Mucosa of rectum (tissue), 2 donors: ENCODE measurements at regions not wholly inside any gene's neighbourhood (a gene's known extent, or its start where the extent isn't known, plus 50 kb on each side); places are given as distances from the start of the nearest gene placed in this dataset.

Experiments used
- H3K27ac ChIP-seq, 2 donors: one replicate each; pipeline ENCODE4 v1.7.0; 2013; ENCODE audit warnings: inconsistent platforms in 2 of 2, low read depth in 2 of 2, low read length in 2 of 2
- H3K27me3 ChIP-seq, 2 donors: one replicate each; pipeline ENCODE4 v1.7.0; 2013; ENCODE audit warnings: low read length in 2 of 2; ENCODE audit not compliant: control insufficient read depth in 2 of 2, insufficient read depth in 2 of 2
- H3K36me3 ChIP-seq, 2 donors: one replicate each; pipeline ENCODE4 v1.7.0; 2013; ENCODE audit warnings: low read length in 2 of 2; ENCODE audit not compliant: control insufficient read depth in 2 of 2, insufficient read depth in 2 of 2
- H3K4me1 ChIP-seq, 2 donors: one replicate each; pipeline ENCODE4 v1.7.0; 2013; ENCODE audit warnings: low read length in 2 of 2, mild to moderate bottlenecking in 1 of 2; ENCODE audit not compliant: control insufficient read depth in 2 of 2, insufficient read depth in 2 of 2
- H3K4me3 ChIP-seq, 2 donors: one replicate each; pipeline ENCODE4 v1.7.0; 2013; ENCODE audit warnings: low read length in 2 of 2
- H3K9ac ChIP-seq, 2 donors: one replicate each; pipeline ENCODE4 v1.7.0; 2013; ENCODE audit warnings: low read length in 2 of 2, low read depth in 1 of 2, mild to moderate bottlenecking in 1 of 2
- H3K9me3 ChIP-seq, 2 donors: one replicate each; pipeline ENCODE4 v1.7.0; 2013; ENCODE audit warnings: low read length in 2 of 2; ENCODE audit not compliant: control insufficient read depth in 2 of 2
- donor health status: healthy.
- donor health status: Normal muscosa, but diverticular disease.

GRCh38 chr12:89793946-89794345, 85.3 kb upstream of the ATP2B1 start:
- Histone ChIP-seq H3K36me3 (no peaks in the 10 kb centered on the region), H3K9me3 (no peaks in the 10 kb centered on the region), H3K4me1 (no peaks in the 10 kb centered on the region), H3K4me3 (no peak overlapping the region), H3K27me3 (no peaks in the 10 kb centered on the region), H3K27ac (no peak overlapping the region), H3K9ac (no peak overlapping the region)

GRCh38 chr12:89791286-89791685, 82.6 kb upstream of the ATP2B1 start:
- Histone ChIP-seq H3K4me3 (no peak overlapping the region), H3K27me3 (no peaks in the 10 kb centered on the region), H3K4me1 (no peaks in the 10 kb centered on the region), H3K36me3 (no peaks in the 10 kb centered on the region), H3K27ac (no peak overlapping the region), H3K9ac (no peak overlapping the region), H3K9me3 (peaks cover 0 to 3% of the 10 kb centered on the region in 2 donors)

- Histone ChIP-seq H3K36me3 (no peaks in the 10 kb centered on the region), H3K9ac (no peak overlapping the region), H3K27ac (no peak overlapping the region), H3K4me3 (peak overlapping the region in 1 of 2 donors; percentile 7), H3K27me3 (no peaks in the 10 kb centered on the region), H3K9me3 (peaks cover 0 to 3% of the 10 kb centered on the region in 2 donors), H3K4me1 (no peaks in the 10 kb centered on the region)
These were observed 81.2 kb upstream of the ATP2B1 start for GRCh38 chr12:89789862-89790261.

GRCh38 chr12:89787763-89788162, 79.1 kb upstream of the ATP2B1 start:
- H3K4me1 ChIP-seq, result peaks cover 0 to 5% of the 10 kb centered on the region in 2 donors
- H3K27me3 ChIP-seq, result no peaks in the 10 kb centered on the region
- no peak overlapping the region for H3K27ac ChIP-seq
- peaks cover 0 to 3% of the 10 kb centered on the region in 2 donors for H3K9me3 ChIP-seq
- no peak overlapping the region for H3K4me3 ChIP-seq
- H3K9ac ChIP-seq, result no peak overlapping the region
- no peaks in the 10 kb centered on the region for H3K36me3 ChIP-seq

- no peak overlapping the region for H3K27ac ChIP-seq
- no peaks in the 10 kb centered on the region for H3K27me3 ChIP-seq
- H3K4me3 ChIP-seq, result no peak overlapping the region
- peaks cover 0 to 5% of the 10 kb centered on the region in 2 donors for H3K4me1 ChIP-seq
- no peak overlapping the region for H3K9ac ChIP-seq
- H3K9me3 ChIP-seq, result peaks cover 0 to 3% of the 10 kb centered on the region in 2 donors
- H3K36me3 ChIP-seq, result no peaks in the 10 kb centered on the region
These were observed 77.7 kb upstream of the ATP2B1 start for GRCh38 chr12:89786177-89786810.

GRCh38 chr12:89783359-89784060, 74.9 kb upstream of the ATP2B1 start:
- peak overlapping the region; percentile 16 to 20 for H3K27ac ChIP-seq
- H3K27me3 ChIP-seq, result no peaks in the 10 kb centered on the region
- no peak overlapping the region for H3K4me3 ChIP-seq
- peaks cover 0 to 5% of the 10 kb centered on the region in 2 donors for H3K4me1 ChIP-seq
- no peak overlapping the region for H3K9ac ChIP-seq
- no peaks in the 10 kb centered on the region for H3K36me3 ChIP-seq
- peaks cover 0 to 3% of the 10 kb centered on the region in 2 donors for H3K9me3 ChIP-seq

GRCh38 chr12:89782807-89783206, 74.2 kb upstream of the ATP2B1 start:
- Histone ChIP-seq H3K4me3 (no peak overlapping the region), H3K27me3 (no peaks in the 10 kb centered on the region), H3K36me3 (no peaks in the 10 kb centered on the region), H3K9me3 (peaks cover 0 to 3% of the 10 kb centered on the region in 2 donors), H3K27ac (no peak overlapping the region), H3K4me1 (peaks cover 0 to 5% of the 10 kb centered on the region in 2 donors), H3K9ac (no peak overlapping the region)

- Histone ChIP-seq H3K27me3 (no peaks in the 10 kb centered on the region), H3K4me1 (peaks cover 0 to 5% of the 10 kb centered on the region in 2 donors), H3K27ac (no peak overlapping the region), H3K9ac (no peak overlapping the region), H3K9me3 (peaks cover 0 to 3% of the 10 kb centered on the region in 2 donors), H3K4me3 (no peak overlapping the region), H3K36me3 (no peaks in the 10 kb centered on the region)
These were observed 73.4 kb upstream of the ATP2B1 start for GRCh38 chr12:89781946-89782550.

- H3K9me3 ChIP-seq, result no peaks in the 10 kb centered on the region
- no peak overlapping the region for H3K27ac ChIP-seq
- H3K4me1 ChIP-seq, result peaks cover 0 to 5% of the 10 kb centered on the region in 2 donors
- H3K27me3 ChIP-seq, result no peaks in the 10 kb centered on the region
- no peak overlapping the region for H3K4me3 ChIP-seq
- H3K9ac ChIP-seq, result no peak overlapping the region
- H3K36me3 ChIP-seq, result no peaks in the 10 kb centered on the region
These were observed 72.5 kb upstream of the ATP2B1 start for GRCh38 chr12:89781156-89781555.

- H3K9me3 ChIP-seq, result no peaks in the 10 kb centered on the region
- H3K27me3 ChIP-seq, result no peaks in the 10 kb centered on the region
- H3K9ac ChIP-seq, result no peak overlapping the region
- H3K4me1 ChIP-seq, result peaks cover 0 to 5% of the 10 kb centered on the region in 2 donors
- no peak overlapping the region for H3K27ac ChIP-seq
- H3K36me3 ChIP-seq, result no peaks in the 10 kb centered on the region
- no peak overlapping the region for H3K4me3 ChIP-seq
These were observed 70.5 kb upstream of the ATP2B1 start for GRCh38 chr12:89779090-89779489.
